Hypothalamus (tissue), 51 donors: ENCODE measurements at regions not wholly inside any gene's neighbourhood (a gene's known extent, or its start where the extent isn't known, plus 50 kb on each side); places are given as distances from the start of the nearest gene placed in this dataset.

Experiments used
- DNase-seq, 51 donors: peaks; one replicate each; lab custom pipeline; 2025; lab: John Stamatoyannopoulos, UW

GRCh38 chr4:125677665-125678307 lies 363.0 kb downstream of the FAT4 start:
- no peak for DNase-seq

DNA sequence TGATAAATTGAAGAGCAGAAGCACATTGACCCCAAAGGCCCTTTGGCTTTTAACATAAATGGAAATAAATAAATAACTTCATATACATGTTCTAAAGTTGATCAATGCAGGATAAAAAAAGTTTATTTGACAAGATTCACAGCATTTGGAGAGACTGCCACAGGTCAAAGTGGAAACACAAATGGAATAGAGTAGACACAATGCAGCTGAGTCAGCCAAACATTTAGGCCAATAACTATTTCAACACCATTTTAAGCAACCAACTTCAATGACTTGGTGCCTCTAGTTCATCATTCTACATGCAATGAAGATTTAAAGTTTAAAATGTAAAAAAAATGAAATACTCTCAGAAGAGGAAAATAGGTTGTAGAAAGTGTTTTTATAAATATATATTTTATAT lies 365.2 kb downstream of the FAT4 start:
- DNase-seq: no peak

- DNase-seq: no peak
Observed at GRCh38 chr4:125681240-125681639, 366.5 kb downstream of the FAT4 start.

- no peak for DNase-seq
Observed at GRCh38 chr4:125682730-125683129, 368.0 kb downstream of the FAT4 start.

GRCh38 chr4:125688841-125689240 lies 374.1 kb downstream of the FAT4 start:
- DNase-seq: no peak

DNA sequence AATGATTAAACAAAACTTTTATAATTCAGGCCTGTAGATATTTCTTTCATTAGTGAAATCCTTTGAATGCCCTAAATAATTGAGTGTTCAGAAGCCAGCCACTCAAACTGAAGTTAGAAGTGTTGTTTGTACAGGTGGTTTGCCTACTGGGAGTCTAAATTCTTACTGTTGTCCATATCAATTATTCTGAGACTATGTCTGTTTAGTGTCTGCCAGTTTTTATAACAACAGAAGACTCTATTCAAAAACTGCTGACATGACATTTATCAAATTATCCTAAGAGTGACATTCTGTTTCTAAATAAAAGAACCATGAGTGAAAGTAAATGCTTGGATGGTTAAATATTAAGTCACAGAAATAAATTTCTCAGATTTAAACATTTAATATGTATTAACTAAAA lies 375.1 kb downstream of the FAT4 start:
- no peak for DNase-seq

DNA sequence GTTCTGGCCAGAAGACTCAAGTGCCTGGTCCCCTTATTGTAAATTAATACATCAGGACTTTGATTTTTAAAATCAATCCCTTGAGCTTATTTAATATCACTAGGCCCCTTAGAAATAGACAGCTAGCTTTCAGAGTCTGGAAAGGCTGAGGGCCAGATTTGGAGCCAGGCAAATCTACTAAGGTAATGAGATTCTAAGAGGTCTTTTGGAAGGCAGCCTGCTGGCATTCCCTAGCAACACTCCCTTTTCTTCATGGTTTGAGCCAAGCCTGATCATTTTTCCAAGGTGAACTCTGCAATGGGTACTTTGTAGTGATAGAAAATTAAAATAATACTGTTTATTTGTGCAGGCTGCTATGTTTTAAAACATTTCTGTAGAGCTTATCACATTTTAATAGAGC lies 378.5 kb downstream of the FAT4 start:
- no peak for DNase-seq

GRCh38 chr4:125702406-125702805 lies 387.7 kb downstream of the FAT4 start:
- no peak for DNase-seq

DNA sequence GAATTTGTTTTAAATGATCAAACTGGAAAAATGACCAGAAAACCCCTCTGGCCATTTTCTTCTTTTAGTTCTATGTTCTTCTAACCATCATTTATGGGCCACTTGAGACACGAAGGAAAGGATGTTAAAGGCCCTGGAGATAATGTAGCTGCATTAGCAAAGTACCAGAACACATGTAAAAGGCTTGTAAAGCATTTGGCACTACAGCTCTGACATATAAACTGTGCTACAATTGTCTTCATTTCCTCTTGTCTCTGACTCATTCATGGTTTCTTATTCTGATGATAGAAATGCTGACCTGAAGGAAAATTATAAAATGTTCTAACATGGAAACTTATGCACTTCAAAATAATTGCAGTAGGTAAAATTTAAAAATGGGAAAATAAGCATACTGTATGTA lies 388.7 kb downstream of the FAT4 start:
- DNase-seq: no peak

DNA sequence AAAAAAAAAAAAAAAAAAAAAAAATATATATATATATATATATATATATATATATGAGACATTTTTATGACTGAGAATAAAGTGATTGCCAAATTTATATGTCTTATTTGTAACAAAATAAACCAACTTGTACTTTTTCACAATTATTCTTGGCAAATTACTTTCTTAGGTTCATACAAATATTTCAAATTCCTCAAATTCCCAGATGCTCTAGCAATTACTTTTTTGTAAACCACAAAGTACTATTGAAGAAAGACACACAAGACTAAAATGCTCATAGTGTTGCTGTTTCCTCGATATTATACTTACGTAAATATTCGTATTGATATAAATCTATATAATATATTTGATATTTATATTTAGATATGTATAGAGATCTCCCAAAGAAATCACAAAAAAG lies 390.0 kb downstream of the FAT4 start:
- no peak for DNase-seq

- no peak for DNase-seq
Observed at GRCh38 chr4:125705681-125706080, 390.9 kb downstream of the FAT4 start.

DNA sequence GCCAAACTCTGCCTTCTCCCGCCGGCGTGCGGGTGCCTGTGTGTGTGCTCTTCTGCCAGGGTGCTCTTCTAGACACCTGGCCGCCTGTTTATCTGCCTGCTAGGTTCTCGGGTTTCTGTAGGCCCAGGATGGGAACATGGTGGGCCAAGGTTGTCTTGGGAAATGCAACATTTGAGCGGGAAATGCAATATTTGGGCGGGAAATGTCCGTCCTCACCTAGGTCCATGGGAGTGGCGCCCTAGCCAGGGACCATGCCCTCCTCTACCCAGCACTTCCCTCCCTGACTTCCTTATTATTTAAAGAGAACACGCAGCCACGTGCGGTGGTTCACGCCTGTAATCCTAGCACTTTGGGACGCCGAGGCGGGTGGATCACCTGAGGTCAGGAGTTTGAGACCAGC lies 392.6 kb downstream of the FAT4 start:
- no peak for DNase-seq

GRCh38 chr4:125710766-125711165 lies 396.0 kb downstream of the FAT4 start:
- DNase-seq: no peak

DNA sequence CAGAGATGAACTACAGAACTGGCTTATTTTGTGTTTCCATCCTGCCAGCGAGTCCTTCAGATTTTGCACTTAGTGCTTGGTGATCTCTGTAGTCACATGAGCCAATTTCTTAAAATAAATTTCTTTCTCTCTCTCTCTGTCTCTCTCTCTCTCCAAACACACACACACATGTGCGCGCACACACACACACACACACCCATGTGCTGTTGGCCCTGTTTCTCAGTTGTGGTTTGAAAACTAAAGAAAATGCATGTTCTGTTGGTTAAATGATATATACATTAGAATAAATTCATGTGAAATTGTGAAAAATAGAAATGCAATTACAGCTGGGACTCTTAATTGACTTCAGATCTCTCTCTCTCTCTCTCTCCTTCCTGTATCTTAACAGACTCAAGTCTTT lies 399.3 kb downstream of the FAT4 start:
- no peak for DNase-seq

GRCh38 chr4:125714845-125715244 lies 400.1 kb downstream of the FAT4 start:
- no peak for DNase-seq

GRCh38 chr4:125719987-125720386 lies 405.2 kb downstream of the FAT4 start:
- no peak for DNase-seq

- no peak for DNase-seq
Observed at GRCh38 chr4:125722009-125722408, 407.3 kb downstream of the FAT4 start.

GRCh38 chr4:125725957-125726525 lies 411.3 kb downstream of the FAT4 start:
- DNase-seq: no peak

DNA sequence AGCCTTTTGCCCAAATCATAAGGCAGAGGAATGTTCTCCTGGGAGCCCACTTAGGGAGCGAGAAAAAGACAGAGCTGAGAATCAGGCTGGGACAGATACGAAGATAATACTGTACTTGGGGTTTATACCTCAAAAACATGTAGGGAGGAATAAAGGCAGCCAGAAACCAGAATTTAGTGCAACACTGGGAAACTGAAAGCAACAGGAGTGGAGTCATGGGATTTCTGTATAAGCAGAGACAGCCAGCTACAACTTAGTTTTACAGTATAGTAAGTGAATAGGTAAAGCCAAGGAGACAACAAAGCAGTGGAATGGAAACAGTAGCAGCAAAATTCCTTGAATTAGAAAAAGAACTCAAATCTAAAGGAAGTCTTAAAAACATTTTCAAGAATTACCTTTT lies 413.2 kb downstream of the FAT4 start:
- DNase-seq: no peak

- DNase-seq: no peak
Observed at GRCh38 chr4:125728568-125728967, 413.8 kb downstream of the FAT4 start.

DNA sequence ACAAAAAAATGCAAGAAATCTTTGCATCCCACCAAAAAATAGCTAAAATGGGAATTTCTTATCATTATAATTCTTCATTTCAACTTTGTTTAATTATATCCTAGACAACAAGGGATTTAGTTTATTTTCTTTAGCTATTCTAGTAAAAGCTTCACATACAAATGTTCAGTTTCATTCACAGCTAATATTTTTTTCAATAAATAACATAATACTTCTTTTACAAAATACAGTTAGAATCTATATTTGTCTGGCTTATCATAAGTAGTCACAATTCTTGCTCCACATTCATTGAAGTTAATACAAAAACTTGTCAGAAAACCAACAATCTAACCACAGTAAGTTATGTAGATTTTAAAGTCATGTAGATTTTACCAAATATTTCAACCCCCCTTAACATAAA lies 414.4 kb downstream of the FAT4 start:
- no peak for DNase-seq

DNA sequence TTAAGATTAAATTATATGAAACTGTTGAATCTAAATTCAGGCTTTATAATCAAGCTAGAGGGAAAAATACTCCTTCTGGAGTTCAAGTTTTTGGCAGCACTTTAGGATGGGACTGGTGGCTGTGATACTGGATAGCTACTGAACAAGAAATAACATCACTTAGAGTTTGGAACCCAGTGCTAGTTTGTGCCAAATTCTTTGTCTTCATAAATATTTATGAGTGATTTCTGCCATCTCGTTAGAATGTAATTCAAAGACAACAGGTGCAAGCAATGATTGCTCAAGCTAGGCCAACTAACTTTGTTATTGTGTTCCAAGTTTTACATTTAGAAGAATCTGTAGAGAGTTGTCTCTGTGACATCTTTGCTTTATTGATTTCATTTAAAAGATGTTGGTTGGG lies 417.9 kb downstream of the FAT4 start:
- no peak for DNase-seq

DNA sequence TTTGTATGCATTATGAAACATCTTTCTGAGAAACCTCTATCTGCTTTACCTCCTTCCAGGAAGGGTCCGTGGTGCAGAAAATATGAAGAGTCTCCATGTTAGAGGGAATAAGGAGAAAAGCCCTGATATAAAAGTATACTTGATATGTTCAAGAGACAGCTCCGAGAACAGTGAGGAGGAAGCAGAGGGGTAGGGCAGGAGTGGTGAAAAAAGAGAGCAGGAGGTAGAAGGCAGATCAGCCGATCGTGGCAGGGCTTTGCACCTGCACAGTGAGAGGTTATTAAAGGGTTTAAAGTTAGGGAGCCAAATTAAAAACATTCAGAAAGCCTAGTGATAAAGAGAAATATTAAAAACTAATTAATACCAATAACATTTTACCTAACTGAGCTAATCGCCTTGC lies 419.7 kb downstream of the FAT4 start:
- DNase-seq: no peak
